ENCODE measurements at regions not wholly inside any gene's neighbourhood (a gene's known extent, or its start where the extent isn't known, plus 50 kb on each side); places are given as distances from the start of the nearest gene placed in this dataset.

DNA sequence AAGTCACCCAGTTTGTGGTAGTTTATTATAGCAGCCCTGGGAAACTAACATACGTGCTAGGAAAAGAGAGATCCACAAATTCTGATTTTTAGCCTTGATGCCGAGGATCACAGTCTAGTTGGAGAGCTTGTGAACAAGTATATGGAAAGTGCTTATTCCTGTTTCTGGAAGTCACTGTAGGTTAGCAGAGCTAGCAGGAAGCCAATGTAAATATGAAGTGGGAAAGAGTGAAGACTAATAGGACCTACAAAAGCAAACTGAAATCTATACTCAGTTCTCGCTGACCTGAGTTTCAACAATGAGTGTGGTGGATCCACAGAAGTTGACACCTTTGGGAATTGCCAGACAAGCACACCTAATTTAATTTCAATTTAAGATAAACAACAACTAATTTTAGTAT lies 254.9 kb downstream of the PLK2 start:
- no peaks in the 10 kb centered on the region for H3K4me1 ChIP-seq (ENCODE audit: insufficient read depth, low read length)
- no peak overlapping the region for H3K9ac ChIP-seq (ENCODE audit: low read depth, low read length)
- H3K36me3 ChIP-seq (ENCODE audit: insufficient read depth, low read length), result no peaks in the 10 kb centered on the region
- H3K9me3 ChIP-seq (ENCODE audit: control insufficient read depth, insufficient read depth, low read length), result no peaks in the 10 kb centered on the region

DNA sequence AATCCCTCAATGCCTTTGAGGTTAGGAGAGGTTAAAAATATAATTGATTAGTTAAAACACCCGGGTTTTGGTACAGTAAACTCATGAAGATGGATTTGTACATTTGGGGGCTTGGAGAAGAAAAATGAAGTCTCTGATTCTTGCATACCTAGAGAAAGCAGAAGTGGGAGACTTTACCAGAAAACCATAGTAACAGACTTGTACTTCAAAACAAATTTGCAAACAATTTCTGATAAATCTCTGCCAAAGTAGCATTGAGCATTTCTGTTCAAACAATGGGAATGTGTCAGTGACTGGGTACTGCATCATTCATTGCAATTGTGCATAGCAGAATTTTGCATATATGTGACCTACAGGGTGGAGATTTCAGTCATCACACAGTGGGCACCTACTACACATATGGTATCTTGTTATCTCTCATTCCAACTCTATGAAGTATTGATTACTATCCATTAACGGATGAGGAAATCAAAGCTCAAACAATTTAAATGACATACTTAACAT lies 256.9 kb downstream of the PLK2 start:
- Histone ChIP-seq H3K36me3 (ENCODE audit: insufficient read depth, low read length) (no peaks in the 10 kb centered on the region), H3K9ac (ENCODE audit: low read depth, low read length) (no peak overlapping the region), H3K9me3 (ENCODE audit: control insufficient read depth, insufficient read depth, low read length) (no peaks in the 10 kb centered on the region), H3K4me1 (ENCODE audit: insufficient read depth, low read length) (no peaks in the 10 kb centered on the region)

- Histone ChIP-seq H3K9me3 (ENCODE audit: control insufficient read depth, insufficient read depth, low read length) (no peaks in the 10 kb centered on the region), H3K4me1 (ENCODE audit: insufficient read depth, low read length) (no peaks in the 10 kb centered on the region), H3K36me3 (ENCODE audit: insufficient read depth, low read length) (no peaks in the 10 kb centered on the region), H3K9ac (ENCODE audit: low read depth, low read length) (no peak overlapping the region)
Measured at GRCh38 chr5:58201922-58202648, 257.8 kb downstream of the PLK2 start.

DNA sequence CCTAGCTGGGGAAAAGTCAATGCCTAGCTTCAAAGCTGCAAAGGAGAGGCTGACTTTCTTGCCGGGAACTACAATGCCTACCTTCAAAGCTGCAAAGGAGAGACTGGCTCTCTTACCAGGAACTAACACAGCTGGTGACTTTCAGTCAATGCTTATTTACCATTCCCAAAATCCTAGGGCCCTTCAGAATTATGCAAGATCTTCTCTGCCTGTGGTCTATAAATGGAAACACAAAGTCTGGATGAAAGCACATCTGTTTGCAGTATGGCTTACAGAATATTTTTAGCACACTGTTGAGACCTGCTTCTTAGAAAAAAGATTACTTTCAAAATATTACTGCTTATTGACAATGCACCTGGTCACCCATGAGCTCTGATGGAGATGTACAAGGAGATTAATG lies 259.4 kb downstream of the PLK2 start:
- H3K36me3 ChIP-seq (ENCODE audit: insufficient read depth, low read length), result no peaks in the 10 kb centered on the region
- H3K4me1 ChIP-seq (ENCODE audit: insufficient read depth, low read length), result no peaks in the 10 kb centered on the region
- no peak overlapping the region for H3K9ac ChIP-seq (ENCODE audit: low read depth, low read length)
- no peaks in the 10 kb centered on the region for H3K9me3 ChIP-seq (ENCODE audit: control insufficient read depth, insufficient read depth, low read length)

- no peaks in the 10 kb centered on the region for H3K9me3 ChIP-seq (ENCODE audit: control insufficient read depth, insufficient read depth, low read length)
- H3K9ac ChIP-seq (ENCODE audit: low read depth, low read length), result no peak overlapping the region
- H3K4me1 ChIP-seq (ENCODE audit: insufficient read depth, low read length), result no peaks in the 10 kb centered on the region
- H3K36me3 ChIP-seq (ENCODE audit: insufficient read depth, low read length), result no peaks in the 10 kb centered on the region
Measured at GRCh38 chr5:58199087-58199486, 260.8 kb downstream of the PLK2 start.

- Histone ChIP-seq H3K9ac (ENCODE audit: low read depth, low read length) (no peak overlapping the region), H3K4me1 (ENCODE audit: insufficient read depth, low read length) (no peaks in the 10 kb centered on the region), H3K36me3 (ENCODE audit: insufficient read depth, low read length) (no peaks in the 10 kb centered on the region), H3K9me3 (ENCODE audit: control insufficient read depth, insufficient read depth, low read length) (no peaks in the 10 kb centered on the region)
Measured at GRCh38 chr5:58198330-58198729, 261.6 kb downstream of the PLK2 start.

GRCh38 chr5:58197875-58198274 lies 262.0 kb downstream of the PLK2 start:
- H3K4me1 ChIP-seq (ENCODE audit: insufficient read depth, low read length), result no peaks in the 10 kb centered on the region
- H3K9ac ChIP-seq (ENCODE audit: low read depth, low read length), result no peak overlapping the region
- no peaks in the 10 kb centered on the region for H3K36me3 ChIP-seq (ENCODE audit: insufficient read depth, low read length)
- no peaks in the 10 kb centered on the region for H3K9me3 ChIP-seq (ENCODE audit: control insufficient read depth, insufficient read depth, low read length)

GRCh38 chr5:58191443-58191842 lies 268.4 kb downstream of the PLK2 start:
- Histone ChIP-seq H3K9me3 (ENCODE audit: control insufficient read depth, insufficient read depth, low read length) (no peaks in the 10 kb centered on the region), H3K4me1 (ENCODE audit: insufficient read depth, low read length) (peaks cover 13% of the 10 kb centered on the region; the same call in 1 of the 2 replicates), H3K9ac (ENCODE audit: low read depth, low read length) (no peak overlapping the region), H3K36me3 (ENCODE audit: insufficient read depth, low read length) (no peaks in the 10 kb centered on the region)

DNA sequence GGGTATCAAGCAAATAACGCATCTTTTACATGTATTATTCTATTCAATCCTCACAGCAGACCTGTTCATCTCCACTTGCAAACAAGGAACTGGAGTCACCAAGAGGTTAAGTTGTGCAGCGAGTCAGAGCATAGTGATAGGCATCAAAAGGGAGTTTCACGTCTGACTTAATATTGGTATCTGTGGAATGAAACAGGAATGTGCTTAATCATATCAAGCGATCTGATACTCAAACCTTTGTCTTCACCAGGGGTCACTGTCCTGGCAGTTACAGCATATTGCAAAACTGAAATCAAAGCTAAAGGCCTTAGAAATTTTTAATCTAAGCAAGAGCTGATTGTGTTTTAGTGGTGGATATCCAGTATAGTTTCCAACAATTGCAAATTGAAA lies 271.6 kb downstream of the PLK2 start:
- no peaks in the 10 kb centered on the region for H3K9me3 ChIP-seq (ENCODE audit: control insufficient read depth, insufficient read depth, low read length)
- no peaks in the 10 kb centered on the region for H3K36me3 ChIP-seq (ENCODE audit: insufficient read depth, low read length)
- no peak overlapping the region for H3K9ac ChIP-seq (ENCODE audit: low read depth, low read length)
- H3K4me1 ChIP-seq (ENCODE audit: insufficient read depth, low read length), result peaks cover 13% of the 10 kb centered on the region; the same call in 1 of the 2 replicates

DNA sequence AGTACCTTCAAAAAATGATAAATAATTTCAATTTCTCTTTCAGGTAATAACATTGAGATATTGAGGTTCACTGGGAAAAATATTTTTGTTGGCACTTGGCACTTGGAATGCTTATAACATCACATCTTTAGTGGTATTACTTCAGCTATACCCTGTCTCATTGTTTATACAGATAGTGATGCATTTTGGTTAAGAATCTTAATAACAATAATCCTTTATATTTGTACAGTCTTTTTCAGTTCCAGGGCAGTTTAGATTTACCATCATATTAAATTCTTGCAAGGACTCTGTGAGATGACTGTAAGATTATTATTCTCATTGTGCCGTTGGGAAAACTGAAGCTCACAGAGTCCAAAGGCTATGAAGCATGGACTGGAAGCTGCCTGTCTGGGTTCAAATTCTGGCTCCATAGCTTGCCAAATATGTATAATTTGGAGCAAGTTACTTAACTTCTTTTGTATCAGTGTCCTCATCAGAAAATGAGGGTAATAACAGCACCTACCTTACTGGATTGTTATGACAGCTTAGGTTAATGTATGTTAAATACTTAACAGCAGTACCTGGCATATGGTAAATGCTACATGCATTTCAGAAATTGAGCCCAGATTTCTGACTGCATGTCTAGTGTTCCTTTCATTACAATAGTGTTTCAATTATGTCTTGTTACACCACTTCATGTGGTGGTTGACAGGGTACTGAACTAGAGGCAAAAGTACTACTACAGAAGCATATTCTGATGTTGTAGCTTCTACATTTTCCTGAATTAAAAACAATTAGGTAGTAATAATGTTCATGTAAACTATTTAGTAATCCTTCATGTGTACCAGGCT lies 272.2 kb downstream of the PLK2 start:
- Histone ChIP-seq H3K9ac (ENCODE audit: low read depth, low read length) (no peak overlapping the region), H3K9me3 (ENCODE audit: control insufficient read depth, insufficient read depth, low read length) (no peaks in the 10 kb centered on the region), H3K4me1 (ENCODE audit: insufficient read depth, low read length) (peaks cover 13% of the 10 kb centered on the region; the same call in 1 of the 2 replicates), H3K36me3 (ENCODE audit: insufficient read depth, low read length) (no peaks in the 10 kb centered on the region)

DNA sequence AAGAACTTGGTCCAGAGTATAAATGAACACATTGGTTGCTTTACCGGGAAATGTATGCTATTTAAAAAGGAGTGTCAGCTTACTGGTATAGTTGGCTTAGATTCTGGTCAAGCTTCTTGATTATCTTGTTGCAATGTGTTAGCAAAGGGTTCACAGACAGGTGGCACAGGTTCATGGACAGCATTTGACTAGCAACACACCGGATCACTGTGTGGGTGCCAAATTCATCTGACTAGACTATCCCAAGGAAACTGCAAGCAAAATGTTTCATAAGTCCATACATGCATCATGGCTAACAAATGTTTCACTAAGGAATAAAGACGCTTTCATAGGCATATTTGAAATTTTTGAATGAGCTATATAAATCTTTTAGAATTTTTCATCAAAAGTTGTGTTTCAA lies 274.1 kb downstream of the PLK2 start:
- peaks cover 13% of the 10 kb centered on the region; the same call in 1 of the 2 replicates for H3K4me1 ChIP-seq (ENCODE audit: insufficient read depth, low read length)
- H3K9ac ChIP-seq (ENCODE audit: low read depth, low read length), result no peak overlapping the region
- no peaks in the 10 kb centered on the region for H3K36me3 ChIP-seq (ENCODE audit: insufficient read depth, low read length)
- H3K9me3 ChIP-seq (ENCODE audit: control insufficient read depth, insufficient read depth, low read length), result no peaks in the 10 kb centered on the region

- Histone ChIP-seq H3K9me3 (ENCODE audit: control insufficient read depth, insufficient read depth, low read length) (no peaks in the 10 kb centered on the region), H3K4me1 (ENCODE audit: insufficient read depth, low read length) (peaks cover 13% of the 10 kb centered on the region; the same call in 1 of the 2 replicates), H3K9ac (ENCODE audit: low read depth, low read length) (no peak overlapping the region), H3K36me3 (ENCODE audit: insufficient read depth, low read length) (no peaks in the 10 kb centered on the region)
Measured at GRCh38 chr5:58185397-58185796, 274.5 kb downstream of the PLK2 start.

- no peaks in the 10 kb centered on the region for H3K36me3 ChIP-seq (ENCODE audit: insufficient read depth, low read length)
- H3K9ac ChIP-seq (ENCODE audit: low read depth, low read length), result no peak overlapping the region
- H3K9me3 ChIP-seq (ENCODE audit: control insufficient read depth, insufficient read depth, low read length), result no peaks in the 10 kb centered on the region
- H3K4me1 ChIP-seq (ENCODE audit: insufficient read depth, low read length), result peaks cover 13% of the 10 kb centered on the region; the same call in 1 of the 2 replicates
Measured at GRCh38 chr5:58184910-58185309, 275.0 kb downstream of the PLK2 start.

DNA sequence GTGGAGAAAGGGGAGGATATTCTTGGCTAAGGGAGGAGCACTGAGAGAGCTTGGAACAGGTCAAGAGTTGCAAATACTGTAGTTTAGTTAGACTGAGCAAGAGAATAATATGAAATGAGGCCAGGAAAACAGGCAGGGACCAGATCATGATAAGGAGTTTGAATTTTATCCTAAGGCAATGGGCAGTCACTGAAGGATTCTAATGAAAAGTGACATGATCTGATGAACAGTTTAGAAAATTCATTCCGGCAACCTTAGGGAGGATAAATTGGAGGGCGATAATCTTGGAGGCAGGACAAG lies 276.1 kb downstream of the PLK2 start:
- Histone ChIP-seq H3K9me3 (ENCODE audit: control insufficient read depth, insufficient read depth, low read length) (no peaks in the 10 kb centered on the region), H3K36me3 (ENCODE audit: insufficient read depth, low read length) (no peaks in the 10 kb centered on the region), H3K9ac (ENCODE audit: low read depth, low read length) (no peak overlapping the region), H3K4me1 (ENCODE audit: insufficient read depth, low read length) (peaks cover 8% of the 10 kb centered on the region; the same call in 1 of the 2 replicates)

Data from ES-I3 (cell line).